Type B pancreatic cell (in vitro differentiated cells): ENCODE measurements at regions not wholly inside any gene's neighbourhood (a gene's known extent, or its start where the extent isn't known, plus 50 kb on each side); places are given as distances from the start of the nearest gene placed in this dataset.

ENCODE experiments used
- DNase-seq: peaks from one replicate; pipeline ENCODE4 v3.0.0; 2021; ENCODE audit warnings: mixed read lengths; ENCODE audit not compliant: unreplicated experiment; ENCODE audit errors: extremely low spot score
- H3K27ac Mint-ChIP-seq: 2 replicates; pipeline ENCODE4 v1.8.0; 2021; ENCODE audit warnings: mild to moderate bottlenecking, mixed read lengths
- H3K27me3 Mint-ChIP-seq: 2 replicates; pipeline ENCODE4 v1.8.0; 2021; ENCODE audit warnings: mixed read lengths
- H3K36me3 Mint-ChIP-seq: 2 replicates; pipeline ENCODE4 v1.8.0; 2021; ENCODE audit warnings: mixed read lengths
- H3K4me1 Mint-ChIP-seq: one replicate; pipeline ENCODE4 v1.8.0; 2021; ENCODE audit warnings: mixed read lengths; ENCODE audit not compliant: unreplicated experiment
- H3K4me3 Mint-ChIP-seq: 2 replicates; pipeline ENCODE4 v1.8.0; 2021; ENCODE audit warnings: mild to moderate bottlenecking, mixed read lengths
- H3K9me3 Mint-ChIP-seq: 2 replicates; pipeline ENCODE4 v1.8.0; 2021; ENCODE audit warnings: mixed read lengths
- CTCF ChIP-seq: fragments of 200-600 bp; sonication (generic); conservative IDR thresholded peaks from 2 replicates; pipeline ENCODE4 v1.5.0; 2021; ENCODE audit warnings: antibody characterized with exemption, mild to moderate bottlenecking

GRCh38 chr1:93735722-93736121, 54.1 kb upstream of the BCAR3 start:
- Mint-ChIP-seq H3K36me3 (no peaks in the 10 kb centered on the region), H3K4me3 (no peak overlapping the region), H3K27me3 (peaks cover 3% of the 10 kb centered on the region), H3K4me1 (peaks cover 19% of the 10 kb centered on the region), H3K27ac (no peak overlapping the region), H3K9me3 (peaks cover 3% of the 10 kb centered on the region)
- TF ChIP-seq CTCF = no peak
- DNase-seq = no peak

- H3K27ac Mint-ChIP-seq = no peak overlapping the region
- no peaks in the 10 kb centered on the region for H3K36me3 Mint-ChIP-seq
- H3K27me3 Mint-ChIP-seq = peaks cover 8% of the 10 kb centered on the region
- H3K4me3 Mint-ChIP-seq = no peak overlapping the region
- no peak for DNase-seq
- H3K4me1 Mint-ChIP-seq = peaks cover 19% of the 10 kb centered on the region
- TF ChIP-seq CTCF = peak; percentile 45
- H3K9me3 Mint-ChIP-seq = peaks cover 3% of the 10 kb centered on the region
Measured at GRCh38 chr1:93734999-93735398, 53.4 kb upstream of the BCAR3 start.

DNA sequence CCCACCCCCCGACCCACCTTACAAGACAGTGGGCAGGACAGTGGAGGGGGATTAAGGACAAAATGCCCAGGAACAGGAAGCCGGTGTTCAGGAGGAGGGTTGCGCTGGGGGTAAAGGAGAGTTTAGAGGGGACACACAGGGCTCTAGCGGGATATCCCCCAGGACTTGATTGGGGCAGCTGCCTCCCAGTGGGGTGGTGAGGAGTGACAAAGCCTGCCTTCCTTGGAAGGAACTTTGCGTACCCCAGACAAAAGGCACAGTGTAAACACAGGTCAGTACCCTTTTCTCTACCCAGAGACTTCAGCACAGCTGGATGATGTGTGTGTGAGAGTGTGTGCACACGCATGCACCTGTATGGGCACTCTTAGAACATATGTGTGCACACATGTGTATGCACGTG, 51.7 kb upstream of the BCAR3 start:
- no peak for TF ChIP-seq CTCF
- Mint-ChIP-seq H3K36me3 (no peaks in the 10 kb centered on the region), H3K4me1 (peaks cover 23% of the 10 kb centered on the region), H3K9me3 (peaks cover 3% of the 10 kb centered on the region), H3K4me3 (no peak overlapping the region), H3K27ac (no peak overlapping the region), H3K27me3 (peaks cover 8% of the 10 kb centered on the region)
- no peak for DNase-seq

DNA sequence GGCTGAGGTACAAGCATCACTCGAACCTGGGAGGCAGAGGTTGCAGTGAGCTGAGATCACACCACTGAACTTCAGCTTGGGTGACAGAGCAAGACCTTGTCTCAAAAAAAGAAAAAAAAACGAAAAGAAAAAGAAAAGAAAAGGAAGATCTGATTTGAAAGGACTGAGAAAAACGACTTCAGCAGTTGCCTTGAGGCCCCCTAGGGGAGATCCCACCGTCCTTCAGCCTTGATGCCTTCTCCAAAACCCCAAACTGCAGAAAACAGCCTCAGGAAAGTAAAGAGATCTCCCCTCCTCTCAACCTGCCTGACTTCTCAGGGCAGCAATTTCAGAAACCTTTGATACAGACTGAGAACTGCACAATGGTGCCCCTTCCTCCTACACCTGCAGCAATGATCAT, 50.9 kb upstream of the BCAR3 start:
- Mint-ChIP-seq H3K4me3 (no peak overlapping the region), H3K36me3 (no peaks in the 10 kb centered on the region), H3K27me3 (peaks cover 11% of the 10 kb centered on the region), H3K4me1 (peaks cover 23% of the 10 kb centered on the region), H3K27ac (no peak overlapping the region), H3K9me3 (peaks cover 3% of the 10 kb centered on the region)
- TF ChIP-seq CTCF = peak; percentile 70
- DNase-seq = no peak
